ENCODE measurements at regions not wholly inside any gene's neighbourhood (a gene's known extent, or its start where the extent isn't known, plus 50 kb on each side); places are given as distances from the start of the nearest gene placed in this dataset.
A peak's percentile ranks its signal among the peaks of the same experiment; 100 is the strongest.

- H3K4me3 Mint-ChIP-seq: no peak overlapping the region
- no peaks in the 10 kb centered on the region for H3K36me3 Mint-ChIP-seq
- peaks cover 13% of the 10 kb centered on the region for H3K4me1 Mint-ChIP-seq (ENCODE audit: unreplicated experiment)
- no peak for TF ChIP-seq CTCF (conservative IDR thresholded peaks at IDR 0.05)
- H3K27me3 Mint-ChIP-seq: no peaks in the 10 kb centered on the region
- no peak overlapping the region for H3K27ac Mint-ChIP-seq
- H3K9me3 Mint-ChIP-seq: no peaks in the 10 kb centered on the region
- DNase-seq (ENCODE audit: extremely low spot score, unreplicated experiment): no peak
These were observed 60.8 kb downstream of the RHOB start for GRCh38 chr2:20507711-20508110.

DNA sequence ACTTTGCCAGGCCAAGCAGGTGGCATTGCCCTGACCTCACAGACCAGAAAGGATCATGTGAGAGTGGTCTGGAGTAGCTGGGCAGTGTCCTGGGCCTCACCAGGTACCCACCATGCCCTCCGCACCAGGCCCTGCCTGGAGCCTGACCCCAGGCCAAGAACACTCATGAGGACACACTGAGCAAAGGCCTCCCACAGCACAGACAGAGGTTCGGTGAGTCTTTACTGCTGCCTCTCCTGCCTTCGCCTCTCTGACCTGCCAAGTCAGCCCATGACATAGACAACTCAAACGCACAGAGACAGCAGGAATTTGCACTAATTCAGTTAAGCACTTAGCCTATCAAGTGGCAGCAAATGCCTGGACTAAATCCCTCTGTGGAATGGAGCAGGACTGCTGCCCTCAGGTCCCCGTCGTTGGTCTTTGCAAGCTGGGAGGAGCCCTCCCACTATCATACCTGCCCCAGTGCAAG is 62.5 kb downstream of the RHOB start:
- no peak for DNase-seq (ENCODE audit: extremely low spot score, unreplicated experiment)
- Mint-ChIP-seq H3K27ac (peak overlapping the region; percentile 44), H3K36me3 (no peaks in the 10 kb centered on the region), H3K4me1 (ENCODE audit: unreplicated experiment) (peaks cover 13% of the 10 kb centered on the region), H3K9me3 (no peaks in the 10 kb centered on the region), H3K4me3 (no peak overlapping the region), H3K27me3 (no peaks in the 10 kb centered on the region)
- TF ChIP-seq CTCF (conservative IDR thresholded peaks at IDR 0.05): no peak

- Mint-ChIP-seq H3K4me3 (no peak overlapping the region), H3K27ac (peak overlapping the region; percentile 44)
These were observed 63.1 kb downstream of the RHOB start for GRCh38 chr2:20509770-20510490.

GRCh38 chr2:20511130-20511529 is 64.3 kb downstream of the RHOB start:
- no peaks in the 10 kb centered on the region for H3K36me3 Mint-ChIP-seq
- peaks cover 6% of the 10 kb centered on the region for H3K9me3 Mint-ChIP-seq
- H3K27me3 Mint-ChIP-seq: no peaks in the 10 kb centered on the region
- peak overlapping the region; percentile 28 for H3K4me3 Mint-ChIP-seq
- H3K27ac Mint-ChIP-seq: peak overlapping the region; percentile 46
- peaks cover 13% of the 10 kb centered on the region for H3K4me1 Mint-ChIP-seq (ENCODE audit: unreplicated experiment)
- TF ChIP-seq CTCF (conservative IDR thresholded peaks at IDR 0.05): no peak
- no peak for DNase-seq (ENCODE audit: extremely low spot score, unreplicated experiment)

More at GRCh38 chr2:20509770-20510490, 63.1 kb downstream of the RHOB start:
- no peak for TF ChIP-seq CTCF (conservative IDR thresholded peaks at IDR 0.05)
- Mint-ChIP-seq H3K9me3 (peaks cover 2% of the 10 kb centered on the region), H3K27me3 (no peaks in the 10 kb centered on the region), H3K36me3 (no peaks in the 10 kb centered on the region), H3K4me1 (ENCODE audit: unreplicated experiment) (peaks cover 13% of the 10 kb centered on the region)
- no peak for DNase-seq (ENCODE audit: extremely low spot score, unreplicated experiment)

- Mint-ChIP-seq H3K4me3 (no peak overlapping the region), H3K27ac (no peak overlapping the region), H3K36me3 (no peaks in the 10 kb centered on the region), H3K9me3 (peaks cover 6% of the 10 kb centered on the region), H3K4me1 (ENCODE audit: unreplicated experiment) (peaks cover 18% of the 10 kb centered on the region), H3K27me3 (no peaks in the 10 kb centered on the region)
- TF ChIP-seq CTCF (conservative IDR thresholded peaks at IDR 0.05): no peak
- DNase-seq (ENCODE audit: extremely low spot score, unreplicated experiment): no peak
These were observed 65.3 kb downstream of the RHOB start for GRCh38 chr2:20512061-20512605.
